ENCODE measurements at regions not wholly inside any gene's neighbourhood (a gene's known extent, or its start where the extent isn't known, plus 50 kb on each side); places are given as distances from the start of the nearest gene placed in this dataset.

GRCh38 chr4:107379054-107379869, 340.8 kb downstream of the PAPSS1 start:
- no peak for TF ChIP-seq POLR2AphosphoS5 (IDR thresholded peaks at IDR 0.05; ENCODE audit: low read depth, low read length)
- no peak for TF ChIP-seq TAF1 (IDR thresholded peaks at IDR 0.05; ENCODE audit: borderline replicate concordance, insufficient read depth, low read length)
- no peak for TF ChIP-seq SIN3A (IDR thresholded peaks at IDR 0.05; ENCODE audit: borderline replicate concordance, insufficient read depth, low read length)
- TF ChIP-seq REST (IDR thresholded peaks at IDR 0.05; ENCODE audit: insufficient read depth in 1 of 2, low read depth in 2 of 2, low read length in 2 of 2) = no peak
- no peak for TF ChIP-seq FOXP2 (optimal IDR thresholded peaks at IDR 0.05; ENCODE audit: borderline replicate concordance, extremely low read depth, extremely low read length, insufficient read depth)

- TF ChIP-seq SIN3A (IDR thresholded peaks at IDR 0.05; ENCODE audit: borderline replicate concordance, insufficient read depth, low read length) = no peak
- TF ChIP-seq REST (IDR thresholded peaks at IDR 0.05; ENCODE audit: insufficient read depth in 1 of 2, low read depth in 2 of 2, low read length in 2 of 2) = no peak
- no peak for TF ChIP-seq POLR2AphosphoS5 (IDR thresholded peaks at IDR 0.05; ENCODE audit: low read depth, low read length)
- TF ChIP-seq TAF1 (IDR thresholded peaks at IDR 0.05; ENCODE audit: borderline replicate concordance, insufficient read depth, low read length) = no peak
- TF ChIP-seq FOXP2 (optimal IDR thresholded peaks at IDR 0.05; ENCODE audit: borderline replicate concordance, extremely low read depth, extremely low read length, insufficient read depth) = no peak
Measured at GRCh38 chr4:107376293-107376692, 340.2 kb upstream of the DKK2 start.

GRCh38 chr4:107366900-107367299, 330.8 kb upstream of the DKK2 start:
- TF ChIP-seq FOXP2 (optimal IDR thresholded peaks at IDR 0.05; ENCODE audit: borderline replicate concordance, extremely low read depth, extremely low read length, insufficient read depth) = no peak
- TF ChIP-seq TAF1 (IDR thresholded peaks at IDR 0.05; ENCODE audit: borderline replicate concordance, insufficient read depth, low read length) = no peak
- no peak for TF ChIP-seq SIN3A (IDR thresholded peaks at IDR 0.05; ENCODE audit: borderline replicate concordance, insufficient read depth, low read length)
- TF ChIP-seq POLR2AphosphoS5 (IDR thresholded peaks at IDR 0.05; ENCODE audit: low read depth, low read length) = no peak
- no peak for TF ChIP-seq REST (IDR thresholded peaks at IDR 0.05; ENCODE audit: insufficient read depth in 1 of 2, low read depth in 2 of 2, low read length in 2 of 2)

- TF ChIP-seq POLR2AphosphoS5 (IDR thresholded peaks at IDR 0.05; ENCODE audit: low read depth, low read length) (no peak), FOXP2 (optimal IDR thresholded peaks at IDR 0.05; ENCODE audit: borderline replicate concordance, extremely low read depth, extremely low read length, insufficient read depth) (no peak), SIN3A (IDR thresholded peaks at IDR 0.05; ENCODE audit: borderline replicate concordance, insufficient read depth, low read length) (no peak), REST (IDR thresholded peaks at IDR 0.05; ENCODE audit: insufficient read depth in 1 of 2, low read depth in 2 of 2, low read length in 2 of 2) (no peak), TAF1 (IDR thresholded peaks at IDR 0.05; ENCODE audit: borderline replicate concordance, insufficient read depth, low read length) (no peak)
Measured at GRCh38 chr4:107366016-107366735, 330.1 kb upstream of the DKK2 start.

Data from PFSK-1 (cell line).